ENCODE measurements at regions not wholly inside any gene's neighbourhood (a gene's known extent, or its start where the extent isn't known, plus 50 kb on each side); places are given as distances from the start of the nearest gene placed in this dataset.

GRCh38 chr9:38274800-38275199 is 117.7 kb upstream of the ALDH1B1 start (continued):
- TF ChIP-seq KAT7 (CRISPR knock-in tag; IDR thresholded peaks at IDR 0.05; ENCODE audit: borderline replicate concordance) (no peak), HMGA2 (CRISPR knock-in tag; IDR thresholded peaks at IDR 0.05) (no peak), ZNF138 (CRISPR knock-in tag; conservative IDR thresholded peaks at IDR 0.05) (no peak), NFATC4 (CRISPR knock-in tag; IDR thresholded peaks at IDR 0.05) (no peak)
- TF ChIP-seq, protein P1, sequence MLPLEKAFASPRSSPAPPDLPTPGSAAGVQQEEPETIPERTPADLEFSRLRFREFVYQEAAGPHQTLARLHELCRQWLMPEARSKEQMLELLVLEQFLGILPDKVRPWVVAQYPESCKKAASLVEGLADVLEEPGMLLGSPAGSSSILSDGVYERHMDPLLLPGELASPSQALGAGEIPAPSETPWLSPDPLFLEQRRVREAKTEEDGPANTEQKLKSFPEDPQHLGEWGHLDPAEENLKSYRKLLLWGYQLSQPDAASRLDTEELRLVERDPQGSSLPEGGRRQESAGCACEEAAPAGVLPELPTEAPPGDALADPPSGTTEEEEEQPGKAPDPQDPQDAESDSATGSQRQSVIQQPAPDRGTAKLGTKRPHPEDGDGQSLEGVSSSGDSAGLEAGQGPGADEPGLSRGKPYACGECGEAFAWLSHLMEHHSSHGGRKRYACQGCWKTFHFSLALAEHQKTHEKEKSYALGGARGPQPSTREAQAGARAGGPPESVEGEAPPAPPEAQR (CRISPR knock-in tag; IDR thresholded peaks at IDR 0.05), result no peak

DNA sequence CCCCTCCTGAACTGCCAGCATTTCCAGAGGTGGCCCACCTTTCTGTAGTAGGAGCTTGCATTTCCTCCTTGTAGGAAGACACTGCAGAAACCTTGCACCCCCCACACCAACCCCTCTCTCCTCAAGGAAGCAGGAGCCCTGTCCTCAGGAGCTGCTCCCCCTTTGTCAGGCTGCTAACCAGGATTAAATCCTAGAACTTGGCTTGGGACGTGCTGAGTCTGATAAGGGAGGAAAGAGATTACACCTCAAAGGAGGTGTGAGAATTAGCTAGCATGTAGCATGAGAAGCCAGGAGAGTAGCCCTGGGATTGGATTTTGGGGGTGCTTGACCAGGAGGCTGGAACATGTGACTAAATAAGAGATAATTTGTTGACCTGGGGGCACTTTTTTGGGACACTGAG is 119.8 kb upstream of the ALDH1B1 start:
- TF ChIP-seq ZNF138 (CRISPR knock-in tag; conservative IDR thresholded peaks at IDR 0.05), result no peak
- no peak for TF ChIP-seq EMX1 (CRISPR knock-in tag; IDR thresholded peaks at IDR 0.05)
- no peak for TF ChIP-seq TP53 (CRISPR knock-in tag; IDR thresholded peaks at IDR 0.05)
- no peak for TF ChIP-seq RORB (CRISPR knock-in tag; IDR thresholded peaks at IDR 0.05)
- no peak for TF ChIP-seq ZNF263 (CRISPR knock-in tag; IDR thresholded peaks at IDR 0.05; ENCODE audit: low read depth)
- TF ChIP-seq, protein P2, sequence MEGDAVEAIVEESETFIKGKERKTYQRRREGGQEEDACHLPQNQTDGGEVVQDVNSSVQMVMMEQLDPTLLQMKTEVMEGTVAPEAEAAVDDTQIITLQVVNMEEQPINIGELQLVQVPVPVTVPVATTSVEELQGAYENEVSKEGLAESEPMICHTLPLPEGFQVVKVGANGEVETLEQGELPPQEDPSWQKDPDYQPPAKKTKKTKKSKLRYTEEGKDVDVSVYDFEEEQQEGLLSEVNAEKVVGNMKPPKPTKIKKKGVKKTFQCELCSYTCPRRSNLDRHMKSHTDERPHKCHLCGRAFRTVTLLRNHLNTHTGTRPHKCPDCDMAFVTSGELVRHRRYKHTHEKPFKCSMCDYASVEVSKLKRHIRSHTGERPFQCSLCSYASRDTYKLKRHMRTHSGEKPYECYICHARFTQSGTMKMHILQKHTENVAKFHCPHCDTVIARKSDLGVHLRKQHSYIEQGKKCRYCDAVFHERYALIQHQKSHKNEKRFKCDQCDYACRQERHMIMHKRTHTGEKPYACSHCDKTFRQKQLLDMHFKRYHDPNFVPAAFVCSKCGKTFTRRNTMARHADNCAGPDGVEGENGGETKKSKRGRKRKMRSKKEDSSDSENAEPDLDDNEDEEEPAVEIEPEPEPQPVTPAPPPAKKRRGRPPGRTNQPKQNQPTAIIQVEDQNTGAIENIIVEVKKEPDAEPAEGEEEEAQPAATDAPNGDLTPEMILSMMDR (IDR thresholded peaks at IDR 0.05), result no peak
- no peak for TF ChIP-seq ATF1 (CRISPR knock-in tag; IDR thresholded peaks at IDR 0.05)
- TF ChIP-seq NFYB (CRISPR knock-in tag; conservative IDR thresholded peaks at IDR 0.05; ENCODE audit: low read depth), result no peak
- no peak for TF ChIP-seq ZMAT4 (CRISPR knock-in tag; IDR thresholded peaks at IDR 0.05)
- TF ChIP-seq E2F1 (CRISPR knock-in tag; IDR thresholded peaks at IDR 0.05), result no peak
- TF ChIP-seq ZNF232 (CRISPR knock-in tag; IDR thresholded peaks at IDR 0.05), result no peak
- TF ChIP-seq ZBTB21 (CRISPR knock-in tag; IDR thresholded peaks at IDR 0.05; ENCODE audit: borderline replicate concordance), result no peak
- TF ChIP-seq MYBL2 (CRISPR knock-in tag; IDR thresholded peaks at IDR 0.05), result no peak
- no peak for TF ChIP-seq ZNF121 (CRISPR knock-in tag; IDR thresholded peaks at IDR 0.05)
- TF ChIP-seq, protein P3, sequence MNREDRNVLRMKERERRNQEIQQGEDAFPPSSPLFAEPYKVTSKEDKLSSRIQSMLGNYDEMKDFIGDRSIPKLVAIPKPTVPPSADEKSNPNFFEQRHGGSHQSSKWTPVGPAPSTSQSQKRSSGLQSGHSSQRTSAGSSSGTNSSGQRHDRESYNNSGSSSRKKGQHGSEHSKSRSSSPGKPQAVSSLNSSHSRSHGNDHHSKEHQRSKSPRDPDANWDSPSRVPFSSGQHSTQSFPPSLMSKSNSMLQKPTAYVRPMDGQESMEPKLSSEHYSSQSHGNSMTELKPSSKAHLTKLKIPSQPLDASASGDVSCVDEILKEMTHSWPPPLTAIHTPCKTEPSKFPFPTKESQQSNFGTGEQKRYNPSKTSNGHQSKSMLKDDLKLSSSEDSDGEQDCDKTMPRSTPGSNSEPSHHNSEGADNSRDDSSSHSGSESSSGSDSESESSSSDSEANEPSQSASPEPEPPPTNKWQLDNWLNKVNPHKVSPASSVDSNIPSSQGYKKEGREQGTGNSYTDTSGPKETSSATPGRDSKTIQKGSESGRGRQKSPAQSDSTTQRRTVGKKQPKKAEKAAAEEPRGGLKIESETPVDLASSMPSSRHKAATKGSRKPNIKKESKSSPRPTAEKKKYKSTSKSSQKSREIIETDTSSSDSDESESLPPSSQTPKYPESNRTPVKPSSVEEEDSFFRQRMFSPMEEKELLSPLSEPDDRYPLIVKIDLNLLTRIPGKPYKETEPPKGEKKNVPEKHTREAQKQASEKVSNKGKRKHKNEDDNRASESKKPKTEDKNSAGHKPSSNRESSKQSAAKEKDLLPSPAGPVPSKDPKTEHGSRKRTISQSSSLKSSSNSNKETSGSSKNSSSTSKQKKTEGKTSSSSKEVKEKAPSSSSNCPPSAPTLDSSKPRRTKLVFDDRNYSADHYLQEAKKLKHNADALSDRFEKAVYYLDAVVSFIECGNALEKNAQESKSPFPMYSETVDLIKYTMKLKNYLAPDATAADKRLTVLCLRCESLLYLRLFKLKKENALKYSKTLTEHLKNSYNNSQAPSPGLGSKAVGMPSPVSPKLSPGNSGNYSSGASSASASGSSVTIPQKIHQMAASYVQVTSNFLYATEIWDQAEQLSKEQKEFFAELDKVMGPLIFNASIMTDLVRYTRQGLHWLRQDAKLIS (CRISPR knock-in tag; IDR thresholded peaks at IDR 0.05; ENCODE audit: borderline replicate concordance), result no peak
- CTCF ChIA-PET, result interaction anchor here (1.0 kb wide), 1 partner anchor 9 kb away, joined by 3 read pairs; no protein-coding TSS in a partner anchor
- no peak overlapping the region for H3K27ac Mint-ChIP-seq
- DNase-seq (ENCODE audit: low spot score) (no peak), ATAC-seq (no peak)
- H3K4me3 Mint-ChIP-seq, result no peak overlapping the region
- H3K4me1 Mint-ChIP-seq, result 0 out of 2 replicates have a peak, but pooled peaks cover 3% of the 10 kb centered on the region
- H3K36me3 Mint-ChIP-seq, result no peaks in the 10 kb centered on the region
- peaks cover 40% of the 10 kb centered on the region for H3K27me3 Mint-ChIP-seq (ENCODE audit: low read depth)
- no peaks in the 10 kb centered on the region for H3K9me3 Mint-ChIP-seq
- POLR2A ChIA-PET, result no interaction called here

Measured in WTC11 (cell line).